H54 (cell line): ENCODE measurements at regions not wholly inside any gene's neighbourhood (a gene's known extent, or its start where the extent isn't known, plus 50 kb on each side); places are given as distances from the start of the nearest gene placed in this dataset.

Experiments used
- DNase-seq: peaks from one replicate; pipeline ENCODE4 v3.0.0; 2011; ENCODE audit warnings: low spot score, mixed read lengths; ENCODE audit not compliant: insufficient read length
- FAIRE-seq: peaks from 3 replicates; lab custom pipeline; 2011; peaks lifted over from hg19 to GRCh38; lab: Jason Lieb, UNC
- POLR2A ChIP-seq: IDR thresholded peaks from 2 replicates; pipeline ENCODE4 v1.6.1; 2011; ENCODE audit warnings: low read depth, mild to moderate bottlenecking, low read length

DNA sequence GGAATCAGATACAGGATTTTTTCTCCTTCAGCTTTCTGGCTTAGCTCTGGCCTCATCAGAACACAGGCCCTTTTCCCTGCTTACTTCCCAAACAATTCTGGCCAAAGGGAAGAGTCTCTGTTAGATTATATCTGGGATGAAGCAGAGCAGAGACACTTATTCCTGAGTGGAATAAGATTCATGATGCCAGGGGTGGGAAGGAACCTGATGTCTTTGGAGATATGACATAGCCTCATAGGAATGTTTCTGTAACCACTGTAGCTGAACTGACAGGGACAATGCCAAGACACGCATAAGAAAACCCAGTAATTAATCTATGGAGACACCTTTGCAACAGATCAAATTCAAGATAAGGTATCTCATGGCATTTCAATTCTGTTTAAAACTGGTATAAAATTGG, 177.1 kb upstream of the RAG2 start:
- peak; percentile 53 for FAIRE-seq
- TF ChIP-seq POLR2A: no peak

GRCh38 chr11:36774603-36775002, 176.6 kb upstream of the RAG2 start:
- FAIRE-seq (peak; percentile 84), DNase-seq (peak; percentile 6)
- no peak for TF ChIP-seq POLR2A

More for the DNA sequence above, 177.1 kb upstream of the RAG2 start:
- DNase-seq: no peak

DNA sequence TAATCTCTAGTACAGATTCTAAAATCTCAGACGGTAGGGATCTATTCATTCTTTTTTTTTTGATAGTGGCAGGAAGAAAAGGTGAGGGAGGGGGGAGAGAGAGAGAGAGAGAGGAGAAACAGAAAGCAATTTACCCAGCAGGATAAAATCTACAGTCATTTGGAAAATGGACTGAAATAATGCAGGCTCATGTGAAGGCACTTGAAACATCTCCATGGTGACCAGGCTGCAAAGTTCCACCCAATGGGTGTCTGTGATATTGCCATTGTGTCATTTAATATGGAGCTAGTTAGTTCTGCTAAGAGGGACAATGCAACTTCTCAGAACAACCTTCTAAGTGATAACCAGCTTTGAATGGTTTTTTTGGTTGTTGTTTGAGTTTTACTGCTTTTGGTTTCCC, 165.2 kb upstream of the RAG2 start:
- DNase-seq (no peak), FAIRE-seq (no peak)
- no peak for TF ChIP-seq POLR2A

DNA sequence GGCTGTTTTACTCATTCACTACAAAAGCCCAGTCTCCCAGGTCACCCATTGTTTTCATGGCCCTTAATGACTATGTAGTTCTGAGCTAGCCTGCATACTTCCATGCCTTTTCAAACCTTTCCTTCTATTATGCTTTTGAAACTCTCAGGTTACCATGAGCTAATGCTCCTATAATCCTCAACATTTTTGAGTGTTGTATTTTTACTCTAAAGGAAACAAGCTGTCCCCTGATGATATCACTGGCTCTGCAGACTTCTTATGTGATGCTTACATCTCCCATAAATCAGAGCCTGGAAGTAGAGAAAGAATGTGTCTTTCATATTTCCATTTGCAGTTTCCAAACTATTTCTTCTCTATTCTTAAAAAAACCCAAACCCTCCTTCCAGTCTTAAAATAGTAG, 159.0 kb upstream of the RAG2 start:
- TF ChIP-seq POLR2A: no peak
- FAIRE-seq: no peak
- no peak for DNase-seq

DNA sequence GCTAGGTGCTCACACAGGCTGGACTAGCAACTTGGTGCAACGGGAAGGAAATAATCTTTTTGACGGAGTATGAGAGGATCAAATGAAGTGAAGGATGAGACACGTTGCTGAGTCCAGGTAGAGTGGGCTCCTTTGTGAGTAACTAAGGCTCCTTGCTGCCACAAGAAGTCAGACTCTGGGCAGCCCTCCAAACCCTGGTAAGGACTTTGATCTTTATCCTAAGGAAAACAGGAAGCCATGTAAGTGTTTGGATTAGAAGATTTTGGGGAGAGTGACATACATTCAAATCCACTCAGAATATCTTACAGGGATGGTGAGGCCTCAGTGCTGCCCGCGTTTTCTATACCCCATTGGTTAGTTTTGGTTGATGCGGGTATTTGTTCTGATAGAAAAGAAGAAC, 155.9 kb upstream of the RAG2 start:
- DNase-seq (no peak), FAIRE-seq (no peak)
- TF ChIP-seq POLR2A: no peak

DNA sequence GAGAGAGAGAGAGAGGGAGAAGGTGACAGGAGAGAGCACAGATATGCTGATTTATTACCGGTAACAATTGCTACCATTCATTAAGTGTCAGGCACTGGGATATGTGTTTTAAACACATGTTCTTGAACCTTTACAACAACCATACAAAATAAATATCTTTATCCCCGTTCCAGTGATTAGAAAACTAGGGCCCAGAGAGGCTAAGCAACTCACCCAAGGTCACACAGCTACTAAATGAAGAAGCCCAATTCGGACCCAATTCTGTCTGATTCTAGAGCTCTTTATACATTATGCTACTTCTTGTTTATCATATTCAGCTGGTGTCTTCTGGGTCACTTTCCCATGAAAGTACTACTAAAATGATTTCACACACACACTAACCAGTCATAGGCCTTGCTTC, 154.0 kb upstream of the RAG2 start:
- DNase-seq: no peak
- FAIRE-seq: no peak
- TF ChIP-seq POLR2A: no peak

DNA sequence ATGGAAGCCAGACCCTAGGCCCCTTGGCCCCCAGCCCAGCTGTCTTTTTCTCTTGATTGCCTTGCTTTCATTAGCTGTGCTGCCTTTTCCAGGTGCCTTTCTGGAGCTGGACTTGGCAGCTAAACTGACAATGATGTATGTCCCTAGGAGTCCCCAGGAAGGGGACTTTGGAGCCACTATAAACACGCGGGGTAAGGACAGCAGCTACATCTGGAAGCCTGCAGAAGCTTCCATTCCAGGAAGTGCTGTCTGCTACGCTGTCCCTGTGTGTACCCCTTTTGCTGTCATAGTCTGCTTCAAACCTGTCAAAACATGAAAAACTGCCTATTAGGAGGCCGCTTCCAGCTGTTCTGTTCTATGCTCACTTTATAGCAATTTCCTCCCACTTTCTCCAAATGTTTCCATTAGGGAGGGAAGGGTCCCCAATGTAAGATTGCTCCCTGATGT, 153.3 kb upstream of the RAG2 start:
- DNase-seq (no peak), FAIRE-seq (no peak)
- TF ChIP-seq POLR2A: no peak

- no peak for TF ChIP-seq POLR2A
- DNase-seq (no peak), FAIRE-seq (no peak)
Observed at GRCh38 chr11:36750349-36750748, 152.3 kb upstream of the RAG2 start.

GRCh38 chr11:36748836-36749235, 150.8 kb upstream of the RAG2 start:
- TF ChIP-seq POLR2A: no peak
- FAIRE-seq (no peak), DNase-seq (no peak)

GRCh38 chr11:36746886-36747710, 149.1 kb upstream of the RAG2 start:
- peak; percentile 69 for DNase-seq
- TF ChIP-seq POLR2A: no peak
- peak; percentile 97 for FAIRE-seq

- peak; percentile 80 for FAIRE-seq
- DNase-seq: peak; percentile 38
- TF ChIP-seq POLR2A: no peak
Observed at GRCh38 chr11:36744375-36745168, 146.5 kb upstream of the RAG2 start.

GRCh38 chr11:36743039-36743438, 145.0 kb upstream of the RAG2 start:
- no peak for TF ChIP-seq POLR2A
- no peak for DNase-seq
- no peak for FAIRE-seq

- FAIRE-seq (no peak), DNase-seq (no peak)
- TF ChIP-seq POLR2A: no peak
Observed at GRCh38 chr11:36741515-36741914, 143.5 kb upstream of the RAG2 start.

DNA sequence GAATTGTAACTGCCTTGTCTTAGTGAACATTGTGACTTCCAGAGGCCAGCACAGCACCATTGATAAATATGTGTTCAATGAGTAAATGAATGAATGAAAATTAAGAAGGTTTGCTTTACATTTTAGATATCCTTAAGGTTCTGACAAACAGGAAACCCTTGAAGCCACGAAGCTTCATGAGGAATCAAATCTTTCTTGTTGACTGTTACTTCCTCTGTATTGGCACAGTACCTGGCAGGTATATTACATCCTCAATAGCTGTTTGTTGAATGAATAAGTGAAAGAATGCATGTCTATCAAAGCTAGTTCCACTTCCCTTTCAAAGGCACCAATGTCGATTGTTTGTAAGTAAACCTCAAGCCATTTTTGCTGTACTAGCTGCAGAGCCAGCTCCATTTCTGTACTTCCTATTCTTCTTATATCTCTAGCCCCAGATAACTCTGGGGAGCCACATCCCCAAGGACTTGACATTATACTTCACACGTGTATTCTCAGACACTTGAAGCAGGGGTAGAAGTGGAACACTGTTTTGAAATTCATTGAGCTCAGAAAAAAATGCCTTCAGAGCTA, 140.3 kb upstream of the RAG2 start:
- no peak for DNase-seq
- TF ChIP-seq POLR2A: no peak
- FAIRE-seq: no peak
